AG09309 (cell line): ENCODE measurements at regions not wholly inside any gene's neighbourhood (a gene's known extent, or its start where the extent isn't known, plus 50 kb on each side); places are given as distances from the start of the nearest gene placed in this dataset.

ENCODE experiments used
- DNase-seq: peaks from one replicate; pipeline ENCODE4 v3.0.0-alpha.2; 2010; ENCODE audit warnings: low read depth
- H3K4me3 ChIP-seq: 2 replicates; pipeline ENCODE4 v1.5.1; 2011; ENCODE audit warnings: mild to moderate bottlenecking, low read depth, low read length, moderate library complexity; ENCODE audit not compliant: control insufficient read depth
- TF ChIP-seq, protein P1 (sequence below): IDR thresholded peaks from 2 replicates; pipeline ENCODE4 v1.5.1; 2011; ENCODE audit warnings: mild to moderate bottlenecking, low read depth, low read length, inconsistent platforms; ENCODE audit not compliant: insufficient read depth, control insufficient read depth; ENCODE audit errors: missing control alignments

DNA sequence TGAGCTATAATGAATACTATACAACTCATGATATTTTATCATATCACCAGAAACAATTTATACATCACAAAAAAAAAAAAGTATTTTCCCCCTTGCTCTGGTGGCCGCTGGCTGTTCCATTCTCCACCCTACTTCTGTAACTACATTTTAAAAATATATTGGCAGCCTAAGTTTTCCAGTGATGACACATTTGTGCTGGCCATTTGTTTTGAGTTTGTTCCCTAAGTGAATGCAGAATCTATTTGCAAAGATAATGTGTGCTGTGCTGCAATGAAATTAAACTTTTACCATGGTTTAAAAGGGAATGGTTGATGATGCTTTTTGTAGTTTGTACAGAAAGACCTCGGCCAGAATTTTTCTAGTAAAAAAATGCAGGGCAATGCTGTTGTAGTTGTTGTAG lies 1092.8 kb downstream of the TMTC2 start:
- no peak for DNase-seq
- H3K4me3 ChIP-seq = no peak overlapping the region
- TF ChIP-seq, protein P1, sequence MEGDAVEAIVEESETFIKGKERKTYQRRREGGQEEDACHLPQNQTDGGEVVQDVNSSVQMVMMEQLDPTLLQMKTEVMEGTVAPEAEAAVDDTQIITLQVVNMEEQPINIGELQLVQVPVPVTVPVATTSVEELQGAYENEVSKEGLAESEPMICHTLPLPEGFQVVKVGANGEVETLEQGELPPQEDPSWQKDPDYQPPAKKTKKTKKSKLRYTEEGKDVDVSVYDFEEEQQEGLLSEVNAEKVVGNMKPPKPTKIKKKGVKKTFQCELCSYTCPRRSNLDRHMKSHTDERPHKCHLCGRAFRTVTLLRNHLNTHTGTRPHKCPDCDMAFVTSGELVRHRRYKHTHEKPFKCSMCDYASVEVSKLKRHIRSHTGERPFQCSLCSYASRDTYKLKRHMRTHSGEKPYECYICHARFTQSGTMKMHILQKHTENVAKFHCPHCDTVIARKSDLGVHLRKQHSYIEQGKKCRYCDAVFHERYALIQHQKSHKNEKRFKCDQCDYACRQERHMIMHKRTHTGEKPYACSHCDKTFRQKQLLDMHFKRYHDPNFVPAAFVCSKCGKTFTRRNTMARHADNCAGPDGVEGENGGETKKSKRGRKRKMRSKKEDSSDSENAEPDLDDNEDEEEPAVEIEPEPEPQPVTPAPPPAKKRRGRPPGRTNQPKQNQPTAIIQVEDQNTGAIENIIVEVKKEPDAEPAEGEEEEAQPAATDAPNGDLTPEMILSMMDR = no peak

DNA sequence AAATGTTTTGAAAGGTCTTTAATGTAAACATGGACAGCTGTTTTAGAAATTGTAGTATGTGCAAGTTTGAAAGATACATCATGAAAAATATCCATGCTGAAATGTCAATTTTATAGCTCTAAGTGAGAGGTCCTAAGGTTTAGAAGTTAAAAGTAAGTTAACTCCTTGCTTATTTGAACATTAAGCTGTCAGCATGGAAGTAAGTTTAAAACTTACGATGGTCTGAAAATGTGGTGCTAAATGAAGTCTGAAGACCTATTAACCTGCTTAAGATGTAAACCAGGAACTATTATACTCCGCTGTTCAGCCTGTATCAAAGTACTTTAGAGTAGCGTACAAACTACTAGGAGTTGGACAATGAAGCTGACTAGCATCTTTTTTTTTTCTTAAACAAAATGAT lies 1082.4 kb downstream of the TMTC2 start:
- no peak for DNase-seq
- TF ChIP-seq, protein P1 = no peak
- no peak overlapping the region for H3K4me3 ChIP-seq

DNA sequence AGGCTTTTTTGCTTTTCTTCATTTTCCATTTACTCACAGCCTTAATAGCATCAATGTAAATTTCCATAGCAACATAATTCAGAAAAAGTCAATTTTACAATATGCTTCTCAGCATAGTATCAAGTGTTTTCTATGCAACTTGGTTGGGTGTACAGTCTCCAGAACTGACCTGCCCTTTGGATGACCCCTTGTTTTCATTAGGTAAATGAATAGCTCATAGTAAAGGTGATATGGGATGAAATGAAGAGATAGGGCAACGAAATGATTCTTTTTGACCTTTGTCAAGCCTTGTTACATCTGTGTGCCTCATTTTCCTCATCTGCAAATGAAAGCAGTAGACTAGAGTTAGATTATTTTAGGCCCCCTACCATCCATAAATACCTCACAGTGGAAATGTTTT lies 1081.0 kb downstream of the TMTC2 start:
- TF ChIP-seq, protein P1 = no peak

DNA sequence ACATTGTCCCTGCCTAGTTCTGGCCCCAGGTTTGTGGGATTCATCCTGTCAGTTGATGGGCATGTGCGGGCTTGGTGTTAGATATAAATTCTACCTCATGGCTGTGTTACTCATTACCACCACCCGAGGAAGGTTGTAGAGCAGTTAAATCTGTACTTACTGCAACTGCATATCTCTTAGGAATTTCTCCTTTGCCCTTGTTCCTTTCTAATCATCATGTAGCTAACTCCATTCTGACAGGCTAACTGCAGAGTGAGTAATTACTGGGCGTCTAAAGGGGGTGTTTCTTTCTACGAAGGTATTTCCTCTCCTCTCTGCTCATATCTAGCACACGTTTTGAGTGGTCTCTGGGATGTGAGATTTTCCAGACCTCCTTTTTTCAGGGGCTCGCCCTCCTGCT lies 1076.7 kb downstream of the TMTC2 start:
- TF ChIP-seq, protein P1 = no peak
- H3K4me3 ChIP-seq = no peak overlapping the region
- DNase-seq = no peak

More for the DNA sequence above, 1081.0 kb downstream of the TMTC2 start:
- no peak for DNase-seq
- H3K4me3 ChIP-seq = no peak overlapping the region

DNA sequence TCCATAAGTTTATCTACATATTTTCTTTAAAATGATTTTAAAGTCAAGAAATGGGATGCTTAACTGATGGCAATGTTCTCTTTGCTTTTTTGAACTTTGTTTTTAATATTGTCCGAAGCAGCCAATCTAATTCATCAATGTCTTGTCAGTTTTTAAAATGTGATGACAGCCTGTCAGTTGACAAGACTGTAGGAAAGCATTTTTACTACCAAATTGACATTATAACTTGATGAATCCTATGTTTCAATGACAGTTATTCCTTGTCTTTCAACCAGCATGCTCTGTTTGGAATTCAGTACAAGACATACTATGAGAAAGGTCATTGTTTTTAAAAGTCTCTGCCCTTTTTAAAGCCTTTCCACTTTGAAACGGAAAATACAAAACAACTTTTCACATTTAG lies 1073.2 kb downstream of the TMTC2 start:
- TF ChIP-seq, protein P1 = no peak
- no peak overlapping the region for H3K4me3 ChIP-seq
- DNase-seq = no peak

DNA sequence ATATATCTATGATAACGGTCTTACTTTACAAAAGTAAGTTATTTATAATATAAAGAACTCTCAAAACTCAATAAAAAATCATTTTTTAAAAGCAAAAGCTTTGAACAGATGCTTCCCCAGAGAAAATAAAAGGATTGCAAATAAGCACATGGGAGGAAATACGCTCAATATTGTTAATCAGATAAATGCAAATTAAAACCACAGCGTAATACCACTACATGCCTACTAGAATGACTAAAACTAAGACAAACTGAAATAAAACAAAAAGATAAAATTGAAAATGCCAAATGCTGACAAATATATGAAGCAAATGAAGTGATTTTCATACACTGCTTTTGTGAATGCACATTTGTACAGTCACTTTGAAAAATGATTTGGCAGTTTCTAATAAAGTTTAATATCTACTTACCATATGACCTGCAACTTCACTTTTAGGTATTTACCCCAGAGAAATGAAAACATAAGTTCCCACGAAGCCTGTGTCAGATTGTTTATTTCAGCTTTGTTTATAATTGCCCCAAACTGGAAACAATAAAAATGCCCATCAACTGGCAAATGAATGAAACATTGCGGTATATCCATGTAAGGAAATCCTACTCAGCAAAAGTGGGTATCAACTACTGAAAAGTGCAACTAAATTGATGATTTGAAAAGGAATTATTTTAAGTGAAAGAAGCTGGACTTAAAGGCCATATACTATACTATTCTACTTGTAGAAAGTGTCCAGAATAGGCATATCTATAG lies 1072.4 kb downstream of the TMTC2 start:
- DNase-seq = no peak
- no peak overlapping the region for H3K4me3 ChIP-seq
- TF ChIP-seq, protein P1 = no peak
